HTERT RPE-1 (cell line): ENCODE measurements at regions not wholly inside any gene's neighbourhood (a gene's known extent, or its start where the extent isn't known, plus 50 kb on each side); places are given as distances from the start of the nearest gene placed in this dataset.

ENCODE experiments used
- in situ Hi-C: fragments of 300-500 bp; cut with MboI; formaldehyde crosslinking; loops from 4 replicates; pipeline ENCODE4 v1.14.3; 2020; ENCODE audit warnings: low sequenced_read_pairs

- in situ Hi-C loops, result no loop called here
Measured at GRCh38 chr11:13062115-13062514, 53.0 kb downstream of the RASSF10 start.

- in situ Hi-C loops, result no loop called here
Measured at GRCh38 chr11:13064593-13064992, 55.5 kb downstream of the RASSF10 start.

DNA sequence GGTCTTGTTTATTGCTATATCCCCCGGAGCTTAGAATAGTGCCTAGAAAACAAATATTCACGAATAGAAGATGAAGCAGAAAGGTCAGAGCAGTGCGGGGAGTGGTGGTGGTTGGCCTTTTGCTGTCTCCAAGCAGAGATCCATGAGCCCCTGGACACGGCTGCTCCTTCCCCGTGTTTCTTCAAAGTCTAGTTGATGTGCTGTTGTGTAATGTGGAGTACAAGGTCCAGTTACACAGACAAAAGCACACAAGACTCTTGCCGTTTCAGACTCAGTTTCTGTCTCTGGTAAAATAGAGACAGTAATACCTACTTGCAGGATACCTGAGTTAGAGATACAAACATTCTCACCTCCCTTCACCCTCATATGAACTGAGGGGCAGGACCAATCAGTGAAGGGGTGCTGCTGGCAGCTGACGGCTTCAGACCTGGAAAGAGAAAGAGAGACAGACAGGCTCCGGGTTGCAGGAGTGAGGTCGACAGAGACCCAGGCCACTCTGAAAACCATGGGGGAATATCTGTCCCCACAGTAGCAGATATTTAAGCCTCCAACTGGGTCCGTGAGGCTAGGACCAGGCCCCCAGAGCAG lies 56.2 kb downstream of the RASSF10 start:
- in situ Hi-C loops, result no loop called here

DNA sequence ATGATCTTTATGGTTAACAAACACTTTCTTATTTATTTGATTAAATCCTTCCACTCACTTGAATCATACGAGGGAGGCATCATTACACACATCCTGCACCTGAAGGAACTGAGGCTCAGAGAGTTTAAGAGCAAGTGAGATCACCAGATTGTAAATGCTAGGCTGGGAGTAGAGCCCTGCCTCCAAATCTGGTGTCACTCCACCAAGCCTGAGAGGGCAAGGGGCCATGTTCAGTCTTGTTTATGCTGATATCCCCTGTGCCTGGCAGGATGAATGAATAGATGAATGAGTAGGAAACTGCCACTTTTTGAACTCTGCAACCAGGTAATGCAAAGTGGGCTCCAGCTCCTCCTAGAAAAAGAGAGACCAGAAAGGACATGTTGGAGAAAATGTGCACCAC lies 59.1 kb downstream of the RASSF10 start:
- in situ Hi-C loops, result no loop called here

DNA sequence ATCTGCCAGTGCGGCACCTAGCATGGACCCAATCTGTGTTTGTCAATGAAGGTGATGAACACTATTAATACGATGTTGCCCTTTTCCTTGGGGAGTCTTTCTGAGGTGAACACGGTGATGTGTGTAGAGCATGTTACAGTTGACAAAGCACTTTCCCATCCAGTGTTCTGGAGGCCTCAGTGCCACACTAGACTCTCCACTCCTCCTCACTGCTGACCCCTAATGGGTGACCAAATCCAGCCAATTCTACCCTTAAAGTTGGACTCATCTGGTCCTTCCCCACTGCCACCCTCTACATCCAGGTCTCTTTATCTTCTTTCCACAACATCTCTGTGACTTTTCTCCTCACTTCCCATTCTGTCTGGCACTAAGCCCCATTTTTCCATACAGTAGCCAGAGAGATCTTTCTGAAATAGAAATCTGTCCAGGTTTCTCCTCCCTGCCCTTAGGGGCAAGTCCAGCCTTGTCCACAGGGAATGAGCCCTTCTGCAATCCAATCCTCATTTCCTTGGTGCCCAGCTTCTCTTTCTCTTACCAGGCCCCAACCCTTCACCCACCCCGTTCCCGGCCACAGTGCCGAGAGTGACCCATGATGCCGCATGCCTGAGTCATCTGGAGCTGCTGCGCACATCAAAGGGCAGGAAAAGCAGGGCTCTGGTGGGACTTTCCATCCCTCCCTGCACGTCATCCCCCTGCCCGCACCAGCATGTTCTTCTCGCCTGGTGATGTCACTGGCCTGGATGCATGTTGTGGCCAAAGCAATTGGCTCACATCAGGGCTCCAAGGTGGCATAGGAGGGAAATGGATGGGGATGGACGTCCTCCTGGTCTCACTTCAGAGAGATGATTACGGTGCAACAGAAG lies 64.2 kb downstream of the RASSF10 start:
- in situ Hi-C loops, result no loop called here

DNA sequence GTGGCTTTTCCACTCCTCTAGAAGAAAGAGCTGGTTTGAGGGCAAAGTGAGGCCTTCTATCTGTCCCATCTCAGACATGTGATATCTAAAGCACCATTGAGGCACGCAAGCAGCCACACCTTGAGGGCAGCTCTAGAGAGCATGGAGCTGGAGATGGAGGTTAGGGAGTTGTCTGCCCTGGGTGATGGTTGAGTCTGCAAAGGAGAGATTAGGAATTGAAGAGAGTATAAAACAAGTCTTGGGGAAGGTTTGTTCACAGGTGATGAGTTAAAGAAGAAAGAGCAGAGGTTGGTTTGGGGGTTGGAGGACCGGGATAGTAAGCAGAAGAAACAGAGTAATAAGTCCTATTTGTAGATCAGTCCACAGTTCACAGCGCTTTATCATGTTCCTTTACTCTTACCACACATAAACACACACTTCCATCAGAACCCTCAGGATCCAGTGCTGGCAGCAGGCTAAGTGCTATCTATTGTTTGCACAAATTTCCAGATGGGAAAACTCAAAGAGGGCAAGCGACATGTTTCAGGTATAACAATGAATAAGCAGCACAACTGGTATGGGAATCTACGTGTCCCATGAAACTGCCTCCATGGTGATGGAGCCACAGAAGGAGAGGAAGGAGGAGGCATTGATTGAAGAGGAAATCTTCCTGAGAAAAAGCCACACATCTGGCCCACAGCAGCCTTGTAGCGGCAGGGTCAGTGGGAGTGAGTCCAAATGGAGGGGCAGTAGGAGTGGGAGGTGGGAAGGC lies 65.8 kb downstream of the RASSF10 start:
- in situ Hi-C loops, result no loop called here

- in situ Hi-C loops, result no loop called here
Measured at GRCh38 chr11:13076961-13077360, 67.8 kb downstream of the RASSF10 start.

DNA sequence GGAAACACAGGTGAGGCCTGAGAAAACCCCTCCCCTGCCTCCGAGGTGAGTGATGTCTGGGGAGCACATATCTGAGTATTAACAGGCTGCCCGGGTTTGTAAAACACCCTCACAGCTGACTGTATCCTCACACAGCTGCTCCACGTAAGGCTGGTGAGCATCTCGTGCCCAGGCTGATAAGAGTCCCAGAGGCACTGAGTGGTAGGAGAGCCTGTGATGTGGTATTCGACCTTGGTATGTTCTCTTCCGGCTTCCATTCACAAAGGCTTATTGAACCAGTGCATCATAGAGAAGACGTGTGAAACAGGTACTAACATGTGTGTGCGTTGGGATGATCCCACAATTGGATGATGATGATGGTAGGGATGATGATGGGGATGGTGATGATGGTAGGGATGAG lies 71.7 kb downstream of the RASSF10 start:
- in situ Hi-C loops, result no loop called here

DNA sequence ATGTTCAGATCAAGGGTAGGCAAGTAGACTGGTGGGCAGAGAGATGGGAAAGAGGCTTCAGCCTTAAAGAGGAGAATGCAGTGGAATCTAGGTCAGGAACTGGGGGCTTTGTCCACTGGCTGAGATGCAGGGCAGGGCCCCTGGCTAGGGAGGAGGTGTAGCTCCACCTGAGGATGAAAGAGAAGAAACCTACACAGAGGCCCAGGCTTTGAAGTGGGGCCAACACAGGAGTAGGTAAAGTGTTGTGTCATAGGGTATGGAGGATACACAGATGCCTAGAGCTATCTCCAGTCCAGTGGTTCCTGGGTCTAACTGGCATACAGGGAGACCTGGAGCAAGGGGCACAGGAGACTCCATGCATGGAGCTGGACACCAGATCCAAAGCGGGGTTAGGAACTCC lies 73.5 kb downstream of the RASSF10 start:
- in situ Hi-C loops, result no loop called here

GRCh38 chr11:13090228-13090708 lies 81.2 kb downstream of the RASSF10 start:
- in situ Hi-C loops, result no loop called here

DNA sequence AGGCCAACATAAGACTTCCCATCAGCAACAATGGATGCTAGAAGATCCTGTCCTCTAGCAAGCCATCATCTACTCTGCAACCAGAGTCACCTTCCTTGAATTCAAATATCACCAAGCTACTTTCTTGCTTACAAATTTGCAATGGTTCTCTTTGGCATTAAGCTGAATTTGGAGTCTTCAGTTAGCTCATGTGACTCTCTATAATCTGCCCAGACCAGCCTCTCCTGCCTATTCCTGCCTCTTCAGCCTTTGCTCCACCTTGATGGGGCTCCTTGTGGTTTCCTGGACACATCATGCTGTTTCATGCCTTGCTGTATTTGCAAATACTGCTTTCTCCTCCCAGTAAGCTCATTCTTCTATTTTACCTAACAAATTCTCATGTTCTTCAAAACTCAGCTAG lies 82.3 kb downstream of the RASSF10 start:
- in situ Hi-C loops, result no loop called here

- in situ Hi-C loops, result no loop called here
Measured at GRCh38 chr11:13091804-13092203, 82.7 kb downstream of the RASSF10 start.

- in situ Hi-C loops, result no loop called here
Measured at GRCh38 chr11:13094930-13095687, 86.0 kb downstream of the RASSF10 start.

GRCh38 chr11:13098063-13098462 lies 88.9 kb downstream of the RASSF10 start:
- in situ Hi-C loops, result no loop called here

DNA sequence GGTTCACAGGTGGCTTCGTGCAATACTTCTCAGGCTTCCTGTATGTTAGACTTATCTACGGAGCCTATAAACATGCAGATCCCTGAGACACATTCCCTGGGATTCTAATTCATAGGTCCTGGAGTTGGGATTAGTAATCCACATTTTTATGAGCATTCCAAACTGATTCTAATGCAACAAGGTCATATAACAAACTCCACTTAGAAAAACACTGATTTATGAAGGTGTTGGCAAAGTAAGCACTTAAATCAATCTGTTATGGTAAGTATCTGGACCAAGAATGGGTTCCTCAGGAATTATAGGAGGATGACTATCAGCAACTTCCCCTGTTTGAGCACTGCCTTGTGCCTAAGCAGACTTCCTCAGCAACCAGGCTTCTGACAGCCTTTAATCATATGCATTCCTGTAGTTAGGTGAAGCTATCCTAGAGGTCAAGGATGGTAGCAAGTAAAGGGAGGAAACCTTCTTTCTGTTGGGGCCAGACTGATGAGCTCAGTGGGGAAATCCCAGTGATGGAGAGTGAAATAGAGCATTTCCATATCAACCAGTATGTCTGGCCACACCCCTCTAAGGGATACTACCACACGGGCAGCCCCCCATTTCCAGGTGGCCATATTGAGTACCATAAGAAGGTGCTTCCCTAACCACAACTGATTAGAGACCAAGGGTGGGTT lies 89.6 kb downstream of the RASSF10 start:
- in situ Hi-C loops, result no loop called here

DNA sequence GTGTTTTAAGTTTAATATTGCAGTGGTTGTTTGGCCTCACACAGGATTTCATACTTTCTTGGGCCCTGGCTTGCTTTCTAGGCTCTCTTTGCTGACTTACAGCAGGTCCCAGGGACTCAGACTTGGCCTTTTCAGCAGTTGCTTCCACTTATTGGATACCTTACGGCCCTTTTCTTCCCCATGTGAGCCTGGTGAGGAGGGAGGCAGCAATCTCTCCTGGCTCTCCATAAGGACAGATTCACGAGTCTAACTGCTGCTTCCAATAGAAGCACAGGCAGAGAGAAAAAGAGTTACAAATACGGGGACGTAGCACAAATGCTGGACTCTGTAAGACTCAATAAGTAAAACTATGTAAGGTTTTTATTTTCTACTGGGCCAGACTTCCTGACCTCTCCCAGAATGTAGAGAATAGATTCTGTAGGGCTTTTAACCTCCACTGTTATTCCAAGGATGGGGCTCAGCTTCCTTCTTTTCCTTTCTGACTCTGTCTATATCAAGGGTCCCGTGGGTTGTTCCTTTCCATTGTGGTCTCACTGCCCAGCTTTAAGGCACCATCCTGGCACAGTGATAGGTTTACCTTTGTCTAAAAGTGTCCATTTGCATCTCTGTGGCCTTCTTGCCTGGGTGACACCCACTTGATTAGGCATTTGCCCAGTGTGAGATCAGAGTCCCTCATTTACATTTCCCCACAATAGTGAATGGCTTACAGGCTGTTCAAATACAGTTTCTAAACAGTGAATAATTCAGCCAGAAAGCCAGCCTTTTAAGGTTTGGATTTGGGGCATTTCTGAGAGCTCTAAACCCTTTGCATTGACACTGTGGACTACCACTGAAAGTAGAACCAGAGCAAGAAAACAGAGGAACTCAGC lies 92.8 kb downstream of the RASSF10 start:
- in situ Hi-C loops, result no loop called here

GRCh38 chr11:13102513-13102840 lies 93.4 kb downstream of the RASSF10 start:
- in situ Hi-C loops, result no loop called here

DNA sequence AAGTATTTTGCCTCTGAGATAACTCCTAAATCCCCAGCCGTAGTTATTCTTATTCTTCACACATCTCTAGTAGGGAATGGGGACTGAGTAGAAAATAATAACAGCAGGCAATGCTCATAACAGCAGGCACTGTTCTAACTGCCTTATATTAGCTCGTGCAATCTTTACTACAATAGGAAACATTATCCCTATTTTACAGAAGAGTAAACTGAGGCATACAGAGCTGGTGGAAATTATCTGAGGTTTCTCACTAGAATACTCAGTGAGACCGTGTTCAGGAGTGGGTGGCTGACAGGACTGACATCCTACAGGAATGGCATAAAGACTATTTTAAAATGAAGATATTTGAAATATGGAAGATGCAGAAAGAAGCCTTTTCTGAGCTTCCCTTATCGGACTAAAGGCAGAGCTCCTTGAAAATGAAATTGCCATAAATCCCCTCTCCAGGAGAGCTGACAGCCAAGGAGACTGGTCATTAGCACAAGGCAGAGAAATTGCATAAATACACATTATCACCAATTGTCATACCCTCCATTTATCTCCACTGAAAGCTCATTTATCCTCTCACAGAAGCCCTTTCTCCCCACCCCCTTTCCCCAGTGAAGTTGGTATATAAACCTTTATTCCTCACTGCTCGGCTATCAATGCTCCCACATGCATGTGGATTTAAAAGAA lies 93.9 kb downstream of the RASSF10 start:
- in situ Hi-C loops, result no loop called here

- in situ Hi-C loops, result no loop called here
Measured at GRCh38 chr11:13103962-13104554, 94.9 kb downstream of the RASSF10 start.
